ENCODE measurements at regions not wholly inside any gene's neighbourhood (a gene's known extent, or its start where the extent isn't known, plus 50 kb on each side); places are given as distances from the start of the nearest gene placed in this dataset.

DNA sequence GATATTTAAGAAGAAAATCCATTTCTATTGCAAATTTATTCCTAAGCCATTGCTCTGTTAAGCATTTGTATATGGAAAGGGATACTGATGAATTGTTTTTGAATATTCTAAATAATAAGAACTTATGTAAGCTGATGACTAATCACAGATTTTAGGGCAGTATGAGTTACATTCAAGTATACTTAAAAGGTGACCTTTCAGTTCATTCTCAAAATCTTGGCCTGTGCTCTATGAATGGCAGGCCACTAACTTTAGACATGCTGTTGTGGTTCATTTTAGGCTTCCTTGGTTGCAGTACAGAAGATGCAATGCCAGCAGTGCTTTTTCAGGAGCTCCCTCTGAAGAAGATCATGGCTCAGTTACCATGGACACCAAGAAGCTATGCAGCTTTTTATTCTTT is 380.4 kb downstream of the CENPW start:
- Histone ChIP-seq H4K20me1 (ENCODE audit: insufficient read depth, low read length) (no peaks in the 10 kb centered on the region), H3K79me1 (ENCODE audit: low read depth in 1 of 2, low read length in 2 of 2) (no peaks in the 10 kb centered on the region), H3K27ac (ENCODE audit: insufficient read depth, low read length) (no peak overlapping the region), H3K4me3 (ENCODE audit: insufficient read depth, low read depth, low read length) (no peak overlapping the region), H2BK5ac (ENCODE audit: low read depth, low read length, poor library complexity, severe bottlenecking) (no peak overlapping the region), H3K4ac (ENCODE audit: low read depth, low read length) (peak overlapping the region; percentile 11; the same call in 1 of the 2 replicates), H4K5ac (ENCODE audit: low read depth, low read length) (no peak overlapping the region), H4K8ac (ENCODE audit: low read depth in 2 of 2, low read length in 2 of 2) (no peak overlapping the region; a peak in 1 of 4 replicates), H3K36me3 (ENCODE audit: control insufficient read depth, insufficient read depth, low read length) (no peaks in the 10 kb centered on the region), H3K4me2 (ENCODE audit: low read depth, low read length) (peak overlapping the region; percentile 51; the same call in 1 of the 2 replicates), H3K9me1 (ENCODE audit: insufficient read depth, low read length) (no peaks in the 10 kb centered on the region; the same call in 1 of the 2 replicates), H3K4me1 (ENCODE audit: control insufficient read depth, insufficient read depth, low read length) (peaks cover 4% of the 10 kb centered on the region; the same call in 1 of the 2 replicates), H3K18ac (ENCODE audit: low read depth, low read length) (peak overlapping the region; percentile 83; the same call in 1 of the 2 replicates), H2BK120ac (ENCODE audit: low read depth, low read length) (peak overlapping the region; percentile 37; the same call in 1 of the 2 replicates), H2AFZ (replicated peaks; ENCODE audit: low read length, poor library complexity) (no peak overlapping the region), H2BK15ac (ENCODE audit: low read depth, low read length) (no peak overlapping the region; the same call in 1 of the 3 replicates), H4K91ac (ENCODE audit: insufficient read depth, low read depth, low read length) (no peak overlapping the region; the same call in 1 of the 2 replicates), H3K9me3 (ENCODE audit: control insufficient read depth, insufficient read depth, low read length) (no peaks in the 10 kb centered on the region), H2AK9ac (replicated peaks; ENCODE audit: low read depth, low read length, poor library complexity) (no peak overlapping the region), H2AK5ac (ENCODE audit: low read depth, low read length) (no peak overlapping the region), H3K56ac (ENCODE audit: extremely low read depth, insufficient read depth, low read length) (no peak overlapping the region), H3K27me3 (ENCODE audit: control insufficient read depth, insufficient read depth, low read length) (no peaks in the 10 kb centered on the region), H2BK20ac (ENCODE audit: low read depth, low read length) (0 out of 2 replicates have a peak overlapping the region, but pooled peaks have one; percentile 18), H3K14ac (replicated peaks; ENCODE audit: low read depth, low read length) (peak overlapping the region; percentile 57; the same call in 1 of the 2 replicates), H3K9ac (ENCODE audit: low read depth, low read length) (no peak overlapping the region), H3K23ac (ENCODE audit: low read depth, low read length) (no peak overlapping the region)
- ChIA-PET POLR2A (ENCODE audit: unreplicated experiment) (no interaction called here), CTCF (interaction anchor here (0.5 to 0.8 kb wide), 2 partner anchors 13 to 349 kb away, joined by 3 read pairs; no protein-coding TSS in a partner anchor)
- intact Hi-C loops (cut with micrococcal nuclease), result no loop called here
- DNase-seq (peak; percentile 52), ATAC-seq (ENCODE audit: low read depth) (no peak)
- dilution Hi-C loops (cut with HindIII; ENCODE audit: low sequenced_read_pairs, unreplicated experiment), result no loop called here
- TF ChIP-seq CEBPB (IDR thresholded peaks at IDR 0.05; ENCODE audit: low read depth, low read length), result no peak
- TF ChIP-seq USF2 (IDR thresholded peaks at IDR 0.05; ENCODE audit: low read depth, low read length), result no peak
- no peak for TF ChIP-seq RAD21 (IDR thresholded peaks at IDR 0.05; ENCODE audit: low read length)
- no peak for TF ChIP-seq POLR2A (IDR thresholded peaks at IDR 0.05; ENCODE audit: low read depth, low read length)
- TF ChIP-seq SMC3 (IDR thresholded peaks at IDR 0.05; ENCODE audit: low read depth, low read length), result no peak
- TF ChIP-seq, protein P1, sequence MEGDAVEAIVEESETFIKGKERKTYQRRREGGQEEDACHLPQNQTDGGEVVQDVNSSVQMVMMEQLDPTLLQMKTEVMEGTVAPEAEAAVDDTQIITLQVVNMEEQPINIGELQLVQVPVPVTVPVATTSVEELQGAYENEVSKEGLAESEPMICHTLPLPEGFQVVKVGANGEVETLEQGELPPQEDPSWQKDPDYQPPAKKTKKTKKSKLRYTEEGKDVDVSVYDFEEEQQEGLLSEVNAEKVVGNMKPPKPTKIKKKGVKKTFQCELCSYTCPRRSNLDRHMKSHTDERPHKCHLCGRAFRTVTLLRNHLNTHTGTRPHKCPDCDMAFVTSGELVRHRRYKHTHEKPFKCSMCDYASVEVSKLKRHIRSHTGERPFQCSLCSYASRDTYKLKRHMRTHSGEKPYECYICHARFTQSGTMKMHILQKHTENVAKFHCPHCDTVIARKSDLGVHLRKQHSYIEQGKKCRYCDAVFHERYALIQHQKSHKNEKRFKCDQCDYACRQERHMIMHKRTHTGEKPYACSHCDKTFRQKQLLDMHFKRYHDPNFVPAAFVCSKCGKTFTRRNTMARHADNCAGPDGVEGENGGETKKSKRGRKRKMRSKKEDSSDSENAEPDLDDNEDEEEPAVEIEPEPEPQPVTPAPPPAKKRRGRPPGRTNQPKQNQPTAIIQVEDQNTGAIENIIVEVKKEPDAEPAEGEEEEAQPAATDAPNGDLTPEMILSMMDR (conservative IDR thresholded peaks at IDR 0.05; ENCODE audit: low read depth, low read length), result no peak
- TF ChIP-seq BHLHE40 (IDR thresholded peaks at IDR 0.05; ENCODE audit: low read depth, low read length), result no peak
- no TSS peak for BruUV-seq (replicated peaks)
- in situ Hi-C loops (cut with MboI; ENCODE audit: low sequenced_read_pairs), result no loop called here
